ENCODE measurements at regions not wholly inside any gene's neighbourhood (a gene's known extent, or its start where the extent isn't known, plus 50 kb on each side); places are given as distances from the start of the nearest gene placed in this dataset.

GRCh38 chr9:20043461-20043860, 254.6 kb upstream of the SLC24A2 start:
- TF ChIP-seq CTCF (conservative IDR thresholded peaks at IDR 0.05) (no peak), ZFX (IDR thresholded peaks at IDR 0.05) (no peak)

Measured in C4-2B (cell line).